ENCODE measurements at regions not wholly inside any gene's neighbourhood (a gene's known extent, or its start where the extent isn't known, plus 50 kb on each side); places are given as distances from the start of the nearest gene placed in this dataset.

DNA sequence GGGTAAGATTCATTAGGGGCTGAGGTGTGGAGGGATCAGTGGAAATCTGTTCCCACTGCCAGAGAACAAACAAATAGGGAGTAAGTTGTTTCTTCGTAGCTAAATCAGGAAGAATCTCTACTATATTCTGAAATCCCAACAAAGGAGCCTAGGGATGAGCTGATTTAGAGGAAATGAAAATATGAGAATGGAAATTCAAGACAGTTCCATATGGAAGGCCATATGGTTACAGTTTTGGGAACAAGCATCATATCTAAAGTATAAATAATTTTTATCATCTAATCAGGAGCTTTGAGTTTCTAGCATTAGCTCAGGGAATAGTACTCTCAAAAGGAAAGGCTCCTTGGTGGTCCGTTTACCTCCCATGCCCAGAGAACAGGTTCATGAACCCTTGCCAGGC, 218.2 kb downstream of the AASDH start:
- Mint-ChIP-seq H3K27me3 (ENCODE audit: insufficient read depth, unreplicated experiment) (no peaks in the 10 kb centered on the region), H3K4me3 (ENCODE audit: unreplicated experiment) (no peak overlapping the region), H3K36me3 (ENCODE audit: insufficient read depth, unreplicated experiment) (no peaks in the 10 kb centered on the region), H3K9me3 (ENCODE audit: unreplicated experiment) (peaks cover 13% of the 10 kb centered on the region), H3K27ac (ENCODE audit: unreplicated experiment) (no peak overlapping the region), H3K4me1 (ENCODE audit: low read depth, unreplicated experiment) (no peaks in the 10 kb centered on the region)
- intact Hi-C loops (cut with micrococcal nuclease; ENCODE audit: unreplicated experiment): no loop called here
- TF ChIP-seq, protein P1, sequence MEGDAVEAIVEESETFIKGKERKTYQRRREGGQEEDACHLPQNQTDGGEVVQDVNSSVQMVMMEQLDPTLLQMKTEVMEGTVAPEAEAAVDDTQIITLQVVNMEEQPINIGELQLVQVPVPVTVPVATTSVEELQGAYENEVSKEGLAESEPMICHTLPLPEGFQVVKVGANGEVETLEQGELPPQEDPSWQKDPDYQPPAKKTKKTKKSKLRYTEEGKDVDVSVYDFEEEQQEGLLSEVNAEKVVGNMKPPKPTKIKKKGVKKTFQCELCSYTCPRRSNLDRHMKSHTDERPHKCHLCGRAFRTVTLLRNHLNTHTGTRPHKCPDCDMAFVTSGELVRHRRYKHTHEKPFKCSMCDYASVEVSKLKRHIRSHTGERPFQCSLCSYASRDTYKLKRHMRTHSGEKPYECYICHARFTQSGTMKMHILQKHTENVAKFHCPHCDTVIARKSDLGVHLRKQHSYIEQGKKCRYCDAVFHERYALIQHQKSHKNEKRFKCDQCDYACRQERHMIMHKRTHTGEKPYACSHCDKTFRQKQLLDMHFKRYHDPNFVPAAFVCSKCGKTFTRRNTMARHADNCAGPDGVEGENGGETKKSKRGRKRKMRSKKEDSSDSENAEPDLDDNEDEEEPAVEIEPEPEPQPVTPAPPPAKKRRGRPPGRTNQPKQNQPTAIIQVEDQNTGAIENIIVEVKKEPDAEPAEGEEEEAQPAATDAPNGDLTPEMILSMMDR (IDR thresholded peaks at IDR 0.05; ENCODE audit: insufficient read depth in 1 of 2, low read depth in 1 of 2, low read length in 1 of 2, severe bottlenecking in 1 of 2, unreplicated experiment in 1 of 2): no peak
- H3K4me1 ChIP-seq: no peaks in the 10 kb centered on the region
- no peaks in the 10 kb centered on the region for H3K27me3 ChIP-seq (replicated peaks; ENCODE audit: control insufficient read depth, insufficient read depth, low read length)
- ChIA-PET CTCF (no interaction called here), POLR2A (no interaction called here)
- H3K9me3 ChIP-seq: peaks cover 11% of the 10 kb centered on the region; the same call in 1 of the 2 replicates
- BruUV-seq (replicated peaks): no TSS peak
- H3K4me3 ChIP-seq (ENCODE audit: low read depth, low read length): no peak overlapping the region
- H3K36me3 ChIP-seq (ENCODE audit: control insufficient read depth, insufficient read depth, low read length): no peaks in the 10 kb centered on the region
- DNase-seq: no peak

GRCh38 chr4:56164907-56165306, 216.2 kb downstream of the CEP135 start:
- Mint-ChIP-seq H3K4me1 (ENCODE audit: low read depth, unreplicated experiment) (no peaks in the 10 kb centered on the region), H3K27me3 (ENCODE audit: insufficient read depth, unreplicated experiment) (no peaks in the 10 kb centered on the region), H3K9me3 (ENCODE audit: unreplicated experiment) (peaks cover 11% of the 10 kb centered on the region), H3K36me3 (ENCODE audit: insufficient read depth, unreplicated experiment) (no peaks in the 10 kb centered on the region), H3K27ac (ENCODE audit: unreplicated experiment) (no peak overlapping the region), H3K4me3 (ENCODE audit: unreplicated experiment) (no peak overlapping the region)
- no peaks in the 10 kb centered on the region for H3K4me1 ChIP-seq
- peaks cover 11% of the 10 kb centered on the region; the same call in 1 of the 2 replicates for H3K9me3 ChIP-seq
- BruUV-seq (replicated peaks): no TSS peak
- no peak overlapping the region for H3K4me3 ChIP-seq (ENCODE audit: low read depth, low read length)
- POLR2A ChIA-PET: no interaction called here
- H3K36me3 ChIP-seq (ENCODE audit: control insufficient read depth, insufficient read depth, low read length): no peaks in the 10 kb centered on the region
- CTCF ChIA-PET: no interaction called here
- DNase-seq: no peak
- intact Hi-C loops (cut with micrococcal nuclease; ENCODE audit: unreplicated experiment): no loop called here
- no peaks in the 10 kb centered on the region for H3K27me3 ChIP-seq (replicated peaks; ENCODE audit: control insufficient read depth, insufficient read depth, low read length)
- TF ChIP-seq, protein P1 (IDR thresholded peaks at IDR 0.05; ENCODE audit: insufficient read depth in 1 of 2, low read depth in 1 of 2, low read length in 1 of 2, severe bottlenecking in 1 of 2, unreplicated experiment in 1 of 2): no peak

DNA sequence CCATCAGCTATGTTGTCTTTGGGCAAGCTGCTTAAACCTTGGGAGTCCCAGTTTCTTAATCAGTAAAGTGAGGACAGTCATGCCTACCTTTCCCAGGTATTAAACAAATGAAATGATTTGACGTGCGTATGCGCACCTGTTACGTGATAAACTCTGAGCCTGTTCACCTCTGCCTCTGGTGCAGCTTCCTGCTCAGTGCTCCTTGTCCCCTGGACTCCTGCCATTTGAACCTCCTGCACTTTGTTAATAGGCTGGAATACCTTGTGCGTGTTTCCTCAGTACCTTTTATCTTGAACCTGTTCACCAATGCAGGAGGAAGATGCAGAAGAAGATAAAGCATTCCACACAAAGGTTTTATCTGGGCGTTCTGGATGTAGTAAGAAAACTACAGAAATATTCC, 211.9 kb downstream of the CEP135 start:
- H3K9me3 ChIP-seq: no peaks in the 10 kb centered on the region
- intact Hi-C loops (cut with micrococcal nuclease; ENCODE audit: unreplicated experiment): no loop called here
- H3K36me3 ChIP-seq (ENCODE audit: control insufficient read depth, insufficient read depth, low read length): no peaks in the 10 kb centered on the region
- POLR2A ChIA-PET: no interaction called here
- no peaks in the 10 kb centered on the region for H3K27me3 Mint-ChIP-seq (ENCODE audit: insufficient read depth, unreplicated experiment)
- no peak overlapping the region for H3K27ac Mint-ChIP-seq (ENCODE audit: unreplicated experiment)
- DNase-seq: no peak
- H3K36me3 Mint-ChIP-seq (ENCODE audit: insufficient read depth, unreplicated experiment): no peaks in the 10 kb centered on the region
- H3K9me3 Mint-ChIP-seq (ENCODE audit: unreplicated experiment): no peaks in the 10 kb centered on the region
- no peaks in the 10 kb centered on the region for H3K4me1 Mint-ChIP-seq (ENCODE audit: low read depth, unreplicated experiment)
- CTCF ChIA-PET: no interaction called here
- no peaks in the 10 kb centered on the region for H3K27me3 ChIP-seq (replicated peaks; ENCODE audit: control insufficient read depth, insufficient read depth, low read length)
- H3K4me1 ChIP-seq: no peaks in the 10 kb centered on the region
- TF ChIP-seq, protein P1 (IDR thresholded peaks at IDR 0.05; ENCODE audit: insufficient read depth in 1 of 2, low read depth in 1 of 2, low read length in 1 of 2, severe bottlenecking in 1 of 2, unreplicated experiment in 1 of 2): no peak
- no peak overlapping the region for H3K4me3 ChIP-seq (ENCODE audit: low read depth, low read length)
- BruUV-seq (replicated peaks): no TSS peak
- no peak overlapping the region for H3K4me3 Mint-ChIP-seq (ENCODE audit: unreplicated experiment)

Data from Caco-2 (cell line).